HG03571 (cell line): ENCODE measurements at regions not wholly inside any gene's neighbourhood (a gene's known extent, or its start where the extent isn't known, plus 50 kb on each side); places are given as distances from the start of the nearest gene placed in this dataset.
"Not testable (repeated sequence)": the region's sequence is repeated elsewhere in the genome, so short reads cannot be mapped to it uniquely, and the experiment has no call there.

ENCODE experiments used
- ATAC-seq: cut with Tn5 transposase; IDR thresholded peaks from one replicate; pipeline ENCODE4 v1.9.1; 2021; ENCODE audit not compliant: unreplicated experiment

DNA sequence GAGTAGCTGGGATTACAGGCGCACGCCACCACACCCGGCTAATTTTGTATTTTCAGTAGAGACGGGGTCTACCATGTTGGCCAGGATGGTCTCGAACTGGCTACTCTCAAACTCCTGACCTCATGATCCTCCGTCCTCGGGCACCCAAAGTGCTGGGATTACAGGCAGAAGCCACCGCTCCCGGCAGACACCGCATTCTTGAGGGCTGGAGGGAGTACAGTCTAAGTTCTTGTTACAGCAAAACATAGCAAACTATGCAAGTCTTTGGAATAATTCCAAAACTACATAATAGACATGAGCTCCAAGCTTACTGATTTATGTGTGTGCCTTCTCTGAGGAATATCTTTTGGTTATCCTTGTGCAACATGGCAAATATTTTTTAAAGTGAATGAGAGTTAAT, 299.1 kb upstream of the ZNF658 start:
- ATAC-seq, result not testable (repeated sequence)

DNA sequence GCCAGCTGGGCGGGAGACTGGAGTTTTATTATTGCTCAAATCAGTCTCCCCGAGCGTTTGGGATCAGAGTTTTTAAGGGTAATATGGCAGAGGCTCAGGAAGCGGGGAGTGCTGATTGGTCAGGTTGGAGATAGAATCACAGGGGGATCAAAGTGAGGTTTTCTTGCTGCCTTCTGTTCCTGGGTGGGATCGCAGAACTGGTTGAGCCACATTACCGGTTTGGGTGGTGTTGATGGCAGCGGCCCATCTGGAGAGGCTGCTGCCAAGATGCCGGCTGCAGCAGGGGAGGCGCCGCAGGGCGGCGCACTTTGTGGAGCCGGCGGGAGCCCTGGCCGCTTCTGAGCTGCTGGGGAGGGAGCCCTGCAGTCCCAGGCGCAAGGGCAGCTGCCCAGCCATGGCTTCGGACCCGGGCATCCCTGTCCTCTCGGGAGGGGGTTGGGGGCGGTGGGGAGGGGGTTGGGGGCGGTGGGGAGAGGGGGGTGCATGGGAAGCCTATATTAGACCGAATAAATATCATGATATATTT, 268.9 kb upstream of the ZNF658 start:
- not testable (repeated sequence) for ATAC-seq

DNA sequence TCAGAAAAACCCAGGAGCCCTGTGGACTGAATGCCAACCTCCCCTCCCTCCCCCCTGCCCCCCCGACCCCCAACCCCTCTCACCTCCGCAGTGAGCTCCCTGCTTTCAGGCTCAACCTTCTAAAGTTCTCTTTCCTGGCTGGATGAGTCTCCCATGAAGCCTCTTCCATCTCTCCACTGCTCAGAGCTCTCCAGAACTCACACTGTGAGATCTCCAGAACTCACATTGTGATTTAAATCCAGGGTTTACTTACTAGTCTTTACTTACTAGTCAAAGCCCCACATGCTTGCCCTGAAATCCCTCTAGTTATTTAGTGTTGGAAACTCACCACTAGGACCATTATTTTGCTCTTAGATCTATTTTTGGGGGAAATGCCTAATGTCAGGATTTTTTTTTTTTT, 252.8 kb upstream of the ZNF658 start:
- not testable (repeated sequence) for ATAC-seq

DNA sequence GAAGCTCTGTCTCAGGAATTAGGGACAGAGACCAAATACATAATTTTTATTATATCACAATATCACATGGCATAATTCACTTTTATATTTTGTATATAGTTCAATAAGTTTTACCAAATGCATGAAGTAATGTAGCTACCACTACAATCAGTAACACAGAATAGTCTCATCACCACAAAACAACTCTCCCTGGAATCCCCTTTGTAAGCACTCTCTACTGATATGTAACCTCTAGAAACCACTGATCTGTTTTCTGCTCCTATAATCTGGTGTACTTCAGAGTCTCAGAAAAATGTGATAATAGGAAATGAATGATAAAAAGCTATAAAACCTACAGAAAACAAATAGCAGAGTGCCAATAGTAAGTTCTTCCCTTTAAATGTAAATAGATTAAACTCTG, 210.3 kb upstream of the ZNF658 start:
- ATAC-seq, result not testable (repeated sequence)

DNA sequence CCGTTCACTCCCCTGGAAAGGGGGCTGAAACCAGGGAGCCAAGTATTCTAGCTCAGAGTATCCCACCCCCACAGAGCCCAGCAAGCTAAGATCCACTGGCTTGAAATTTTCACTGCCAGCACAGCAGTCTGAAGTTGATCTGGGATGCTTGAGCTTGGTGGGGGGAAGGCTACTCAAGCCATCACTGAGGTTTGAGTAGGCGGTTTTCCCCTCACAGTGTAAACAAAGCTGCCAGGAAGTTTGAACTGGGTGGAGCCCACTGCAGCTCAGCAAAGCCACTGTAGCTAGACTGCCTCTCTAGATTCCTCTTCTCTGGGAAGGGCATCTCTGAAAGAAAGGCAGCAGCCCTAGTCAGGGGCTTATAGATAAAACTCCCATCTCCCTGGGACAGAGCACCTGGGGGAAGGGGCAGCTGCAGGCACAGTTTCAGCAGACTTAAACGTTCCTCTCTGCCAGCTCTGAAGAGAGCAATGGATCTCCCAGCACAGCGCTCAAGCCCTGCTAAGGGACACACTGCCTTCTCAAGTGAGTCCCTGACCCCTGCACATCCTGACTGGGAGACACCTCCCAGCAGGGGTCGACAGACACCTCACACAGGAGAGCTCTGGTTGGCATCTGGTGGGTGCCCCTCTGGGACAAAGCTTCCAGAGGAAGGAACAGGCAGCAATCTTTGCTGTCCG, 204.8 kb upstream of the ZNF658 start:
- ATAC-seq, result not testable (repeated sequence)

DNA sequence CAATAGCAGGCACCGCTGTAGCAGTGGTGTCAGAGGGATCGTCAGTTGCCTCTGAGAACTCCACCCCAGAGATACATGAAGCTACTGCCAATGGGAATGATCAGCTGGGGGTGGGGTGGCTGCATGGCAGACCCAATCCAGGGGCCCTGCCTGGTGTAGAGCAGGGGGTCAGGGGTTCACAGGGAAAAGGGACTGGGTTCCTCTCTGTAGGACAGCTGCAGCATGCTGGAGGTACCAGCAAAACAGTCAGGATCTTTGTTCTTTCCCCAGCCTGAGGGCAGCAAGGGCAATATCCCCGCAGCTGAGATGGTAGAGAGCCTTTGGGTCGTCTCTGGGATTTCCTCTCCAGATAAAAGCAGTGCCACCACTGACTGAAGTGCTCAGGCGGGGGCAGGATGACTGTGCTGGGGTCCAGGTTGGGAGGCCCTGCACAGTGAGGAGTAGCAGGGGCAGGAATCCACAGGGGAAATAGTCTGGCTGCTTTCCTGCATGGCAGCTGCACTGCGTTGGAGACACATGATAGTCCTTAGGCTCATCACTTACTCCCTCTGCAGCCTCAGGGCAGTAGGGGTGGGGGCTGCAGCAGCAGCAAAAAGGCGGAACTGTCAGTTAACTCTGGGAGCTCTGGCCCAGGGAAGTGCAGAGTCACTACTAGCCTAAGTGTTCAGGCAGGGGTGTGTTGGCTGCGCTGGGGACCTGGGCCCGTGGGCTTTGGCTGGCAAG, 203.0 kb upstream of the ZNF658 start:
- ATAC-seq, result not testable (repeated sequence)

DNA sequence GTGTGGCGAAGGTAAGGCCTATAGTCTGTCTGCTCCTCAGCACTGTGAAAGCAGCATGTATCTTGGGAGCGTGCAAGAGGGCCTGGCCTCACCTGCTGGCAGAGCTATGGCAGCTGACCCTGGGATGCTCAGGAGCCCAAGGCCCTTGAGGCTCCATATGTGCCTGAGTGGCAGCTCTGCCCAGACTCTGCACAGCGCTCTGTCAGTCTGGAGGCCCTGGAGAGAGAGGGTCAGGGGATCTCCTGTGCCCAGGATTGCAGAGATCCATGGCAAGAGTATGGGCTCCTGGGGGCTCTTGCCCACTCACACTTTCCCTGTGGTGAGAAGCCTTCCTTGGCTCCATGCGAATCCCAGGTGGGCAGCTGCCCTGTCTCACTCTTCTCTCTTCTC, 202.5 kb upstream of the ZNF658 start:
- not testable (repeated sequence) for ATAC-seq

DNA sequence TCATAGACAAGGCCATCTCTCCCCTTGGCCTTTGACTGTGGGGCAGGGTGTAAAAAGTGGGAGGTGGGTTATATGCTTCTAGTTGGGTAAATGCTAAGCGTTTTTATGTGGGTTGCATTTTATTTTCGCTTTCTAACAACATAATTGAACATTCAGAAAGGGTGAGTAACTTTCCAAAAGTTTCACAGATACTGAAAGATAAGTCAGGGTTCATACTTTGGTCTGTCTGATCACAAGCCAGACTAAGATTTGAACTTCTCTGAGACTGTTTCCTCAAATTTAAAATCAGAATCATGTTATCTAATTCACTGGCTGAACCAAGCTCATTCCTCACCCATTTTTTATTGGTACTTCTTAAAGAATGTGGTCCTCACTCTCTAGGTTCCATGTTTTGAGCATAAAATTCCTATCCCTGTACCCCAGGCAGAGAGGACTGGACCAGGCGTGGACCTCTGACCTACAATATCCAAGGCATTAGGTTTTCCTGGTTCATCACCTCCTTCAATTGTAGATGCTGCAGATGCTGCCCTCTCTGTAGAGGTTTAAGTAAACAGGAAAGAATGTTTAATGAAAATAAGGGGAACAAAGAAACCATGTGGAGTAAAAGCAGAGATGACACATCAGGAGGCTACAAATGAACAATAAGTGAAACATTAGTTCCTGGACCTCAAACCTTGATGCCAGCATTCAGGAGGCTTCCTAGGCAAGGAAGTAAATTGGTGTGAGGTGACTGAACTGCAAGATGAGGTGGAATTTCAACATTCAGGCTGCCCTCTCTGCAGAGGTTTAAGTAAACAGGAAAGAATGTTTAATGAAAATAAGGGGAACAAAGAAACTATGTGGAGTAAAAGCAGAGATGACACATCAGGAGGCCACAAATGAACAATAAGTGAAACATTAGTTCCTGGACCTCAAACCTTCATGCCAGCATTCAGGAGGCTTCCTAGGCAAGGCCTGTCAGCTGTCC, 198.8 kb upstream of the ZNF658 start:
- ATAC-seq, result not testable (repeated sequence)

DNA sequence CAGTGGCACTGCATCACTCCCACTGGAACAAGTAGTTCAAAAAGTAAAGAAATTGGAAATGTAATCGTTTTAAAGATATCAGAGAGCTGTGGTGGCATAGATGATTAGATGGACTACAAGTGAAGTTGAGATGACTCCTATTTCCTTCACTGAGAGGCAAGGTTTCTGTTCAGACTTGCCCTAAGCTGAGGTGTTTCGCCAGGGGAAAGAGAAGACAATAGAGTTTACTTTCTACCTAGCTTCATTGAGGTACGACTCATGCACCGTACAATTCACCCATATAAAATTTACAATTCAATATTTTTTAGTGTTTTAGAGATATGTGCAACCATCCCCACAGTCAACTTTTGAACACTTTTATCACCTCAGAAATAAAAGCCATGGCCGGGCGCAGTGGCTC, 189.0 kb upstream of the ZNF658 start:
- not testable (repeated sequence) for ATAC-seq

DNA sequence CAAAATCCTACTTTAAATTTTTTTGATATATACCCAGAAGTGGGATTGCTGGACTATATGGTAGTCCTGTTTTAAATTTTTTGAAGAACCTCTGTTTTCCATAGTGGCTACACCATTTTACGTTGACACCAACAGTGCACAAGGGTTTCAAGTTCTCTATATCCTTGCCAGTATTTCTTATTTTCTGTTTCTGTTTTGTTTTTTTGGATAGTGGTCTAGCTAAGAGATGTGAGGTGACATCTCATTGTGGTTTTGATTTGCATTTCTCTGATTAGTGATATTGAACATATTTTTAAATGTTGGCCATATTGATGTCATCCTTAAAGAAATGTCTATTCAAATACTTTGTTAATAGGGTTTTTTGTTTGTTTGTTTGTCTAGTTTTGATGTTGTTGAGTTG, 187.7 kb upstream of the ZNF658 start:
- not testable (repeated sequence) for ATAC-seq

DNA sequence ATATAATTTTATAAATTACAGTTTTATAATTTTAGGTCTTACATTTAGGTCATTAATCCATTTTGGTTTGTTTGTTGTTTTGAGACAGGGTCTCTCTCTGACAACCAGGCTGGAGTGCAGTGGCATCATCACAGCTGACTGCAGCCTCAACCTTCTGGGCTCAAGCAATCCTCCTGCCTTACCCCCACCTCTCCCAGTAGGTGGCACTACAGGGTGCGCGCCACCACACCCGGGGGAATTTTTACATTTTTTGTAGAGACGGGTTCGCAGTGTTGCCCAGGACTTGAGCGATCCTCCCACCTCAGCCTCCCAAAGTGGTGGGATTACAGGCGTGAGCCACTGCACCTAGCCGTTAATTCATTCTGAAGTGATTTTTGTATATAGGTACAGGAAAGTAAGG, 187.0 kb upstream of the ZNF658 start:
- not testable (repeated sequence) for ATAC-seq

DNA sequence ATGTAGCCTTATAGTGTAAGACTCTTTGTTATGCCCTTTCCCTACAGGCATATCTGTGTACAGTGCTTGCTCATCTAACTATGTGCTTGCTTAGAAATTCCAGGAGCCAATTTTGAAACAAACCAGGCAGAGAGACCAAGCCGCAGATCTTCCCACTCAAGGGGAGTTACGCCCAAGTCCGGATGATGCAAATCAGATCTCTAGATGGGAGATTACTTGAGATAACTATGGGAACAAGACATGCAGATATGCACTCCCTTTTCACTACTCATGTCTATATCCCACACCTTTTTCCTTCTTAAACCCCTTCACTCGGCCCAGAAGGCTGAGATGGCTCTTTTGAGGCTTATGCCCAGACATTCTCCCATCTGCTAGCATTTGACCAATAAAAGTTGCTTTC, 179.7 kb upstream of the ZNF658 start:
- ATAC-seq, result not testable (repeated sequence)

DNA sequence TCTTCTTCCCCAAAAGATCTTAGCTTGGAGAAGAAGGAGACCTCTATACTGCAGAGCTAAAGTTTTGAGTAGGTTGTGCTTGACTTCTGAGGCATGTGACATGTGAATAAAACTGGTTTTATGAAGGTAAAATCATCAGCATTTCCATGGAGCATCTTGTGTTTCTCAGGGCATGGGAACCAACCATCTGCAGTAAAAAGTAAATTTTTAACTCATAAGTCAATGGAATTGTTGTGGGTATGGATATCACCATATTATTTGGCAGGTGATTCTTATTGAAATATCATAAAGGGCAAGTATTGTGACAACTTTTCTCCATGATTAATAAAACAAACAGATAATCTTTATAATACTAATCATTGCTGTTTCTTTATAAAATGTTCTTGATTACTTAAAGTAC, 173.0 kb upstream of the ZNF658 start:
- not testable (repeated sequence) for ATAC-seq

DNA sequence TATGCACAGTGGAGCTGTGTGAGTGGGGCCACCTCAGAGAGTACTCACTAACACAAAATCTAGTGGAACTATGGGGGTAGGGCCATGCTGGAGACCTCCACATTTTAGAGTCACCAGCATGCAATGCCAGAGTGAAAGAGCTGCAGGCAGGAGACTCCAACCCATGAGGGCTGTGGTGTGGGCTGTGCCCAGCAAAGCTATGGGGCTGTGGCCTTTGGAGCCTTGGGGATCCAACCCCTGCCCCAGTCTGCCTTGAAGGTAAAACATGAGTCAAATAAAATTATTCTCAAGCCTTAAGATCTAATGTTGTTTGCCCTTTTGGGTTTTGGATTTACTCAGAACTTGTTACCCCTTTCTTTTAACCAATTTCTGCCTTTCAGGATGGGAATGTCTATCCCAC, 163.8 kb upstream of the ZNF658 start:
- not testable (repeated sequence) for ATAC-seq

DNA sequence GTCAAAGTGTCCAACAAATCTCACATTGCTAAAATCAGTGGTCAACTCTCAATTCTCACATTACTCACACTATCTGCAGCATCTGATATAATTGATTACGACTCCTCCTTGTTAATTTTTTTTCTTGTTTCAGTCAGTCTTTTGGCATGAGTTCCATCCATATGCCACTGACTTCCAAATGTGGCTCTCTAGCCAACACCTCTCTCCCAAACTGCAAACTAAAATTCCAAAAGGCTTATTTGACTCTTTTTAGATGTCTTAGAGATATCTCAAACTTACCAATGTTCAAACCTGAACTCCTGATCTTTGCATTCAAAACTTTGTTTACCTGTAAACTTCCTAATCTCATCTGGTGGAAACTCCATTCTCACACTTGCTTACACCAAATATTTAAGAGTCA, 162.1 kb upstream of the ZNF658 start:
- ATAC-seq, result not testable (repeated sequence)

DNA sequence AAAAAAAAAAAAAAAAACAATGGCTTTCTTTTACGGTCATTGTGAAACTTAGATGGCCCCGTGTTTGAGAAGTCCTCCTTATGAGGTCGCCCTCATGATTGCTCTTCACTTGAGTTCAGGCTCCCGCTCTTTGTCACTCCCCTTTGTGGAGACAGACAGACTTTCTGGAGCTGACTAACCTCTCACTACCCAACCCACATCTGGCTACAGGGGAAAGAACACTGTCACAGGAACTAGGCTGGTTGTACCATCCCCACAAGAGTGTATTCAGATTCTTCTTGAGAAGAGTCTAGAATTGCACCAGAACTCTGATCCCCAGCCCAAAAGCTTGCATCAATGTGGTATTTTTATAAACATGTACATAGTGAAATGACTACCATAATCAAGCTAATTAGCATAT, 160.4 kb upstream of the ZNF658 start:
- not testable (repeated sequence) for ATAC-seq

DNA sequence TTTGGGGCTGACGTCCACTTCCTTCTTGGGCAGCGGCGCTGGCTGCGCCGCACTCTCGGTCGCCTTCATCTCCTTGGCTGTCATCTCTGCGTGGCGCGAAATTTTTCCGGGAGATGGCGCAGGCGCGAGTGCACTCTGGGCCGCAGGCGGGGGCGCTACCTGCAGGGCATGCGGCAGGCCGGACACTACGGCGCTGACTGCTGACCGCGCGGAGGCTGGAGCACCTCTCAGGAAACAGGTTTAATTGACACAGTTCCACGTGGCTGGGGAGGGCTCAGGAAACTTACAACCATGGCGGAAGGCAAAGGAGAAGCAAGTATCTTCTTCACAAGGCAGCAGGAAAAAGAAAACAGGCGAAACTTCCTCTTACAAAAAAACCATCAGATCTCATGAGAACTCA, 154.7 kb upstream of the ZNF658 start:
- ATAC-seq, result not testable (repeated sequence)

DNA sequence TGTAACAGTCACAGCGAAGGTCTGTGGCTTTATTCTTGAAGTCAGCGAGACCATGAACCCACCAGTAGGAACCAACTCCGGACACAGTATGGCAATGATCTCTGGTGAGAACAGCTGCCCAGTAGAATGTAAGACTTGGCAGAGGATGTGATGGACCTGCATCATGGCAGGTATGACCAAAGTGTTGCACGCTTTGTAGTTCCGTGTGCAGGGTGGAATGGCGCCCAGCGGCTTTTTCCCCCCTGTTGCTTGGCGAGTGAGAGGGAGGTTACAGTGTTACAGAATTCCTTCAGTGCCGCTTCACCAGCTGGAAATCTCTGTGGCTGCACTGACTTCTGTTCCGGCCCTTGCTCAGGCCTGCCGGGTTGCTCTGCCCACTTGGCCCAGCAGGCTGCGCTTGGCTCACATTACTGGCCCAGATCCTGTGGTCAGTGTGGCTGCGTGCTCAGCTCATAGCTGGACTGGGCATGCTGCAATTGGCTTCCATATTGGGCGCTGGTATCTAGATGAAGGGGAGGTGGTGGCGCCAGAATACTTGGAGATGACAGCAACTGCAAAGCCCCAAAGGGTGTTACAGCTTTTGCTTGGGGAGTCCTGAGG, 148.1 kb upstream of the ZNF658 start:
- ATAC-seq, result not testable (repeated sequence)

DNA sequence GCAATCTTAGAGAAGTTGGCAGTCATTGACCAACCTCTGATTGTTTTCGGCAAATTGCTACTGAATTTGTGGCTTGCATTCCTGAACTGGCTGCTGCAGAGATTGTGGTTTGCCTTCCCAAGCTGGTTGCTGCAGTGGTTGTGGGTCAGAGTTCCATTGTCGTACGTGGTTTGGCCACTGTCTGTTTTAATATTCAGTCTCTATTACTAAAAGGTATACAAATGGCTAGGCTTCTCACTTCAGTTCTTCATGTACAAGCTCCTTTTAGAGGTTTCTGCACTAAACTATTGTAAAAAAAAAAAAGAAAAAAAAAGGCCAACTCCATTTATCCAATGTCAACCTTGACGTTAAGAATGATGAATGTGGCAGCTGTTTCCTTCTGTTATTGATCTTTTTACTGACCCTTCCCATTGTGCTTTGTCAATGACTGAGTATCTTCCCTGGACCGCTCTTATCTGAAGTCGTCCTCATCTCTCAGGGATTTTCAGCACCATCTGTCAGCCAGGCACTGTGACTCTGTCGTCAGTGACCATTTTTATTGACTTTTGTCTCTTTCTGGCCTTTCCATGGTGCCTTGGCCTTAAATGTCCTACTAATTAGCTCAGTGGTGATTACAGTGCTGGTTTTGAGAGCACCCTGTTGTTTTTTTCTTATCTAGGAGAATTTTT, 140.6 kb upstream of the ZNF658 start:
- ATAC-seq, result not testable (repeated sequence)
